Keratinocyte (primary cell): ENCODE measurements at regions not wholly inside any gene's neighbourhood (a gene's known extent, or its start where the extent isn't known, plus 50 kb on each side); places are given as distances from the start of the nearest gene placed in this dataset.
"Not testable (repeated sequence)": the region's sequence is repeated elsewhere in the genome, so short reads cannot be mapped to it uniquely, and the experiment has no call there.

Source experiments
- DNase-seq: peaks from one replicate; pipeline ENCODE4 v3.0.0-alpha.2; 2011; ENCODE audit warnings: low read depth, missing footprints, low spot score
- FAIRE-seq: peaks from 2 replicates; lab custom pipeline; 2011; peaks lifted over from hg19 to GRCh38; lab: Jason Lieb, UNC
- H2AFZ ChIP-seq: 2 replicates; pipeline ENCODE4 v1.6.0; 2012; ENCODE audit warnings: low read length, control low read depth, inconsistent platforms; ENCODE audit not compliant: control insufficient read depth
- H3K27ac ChIP-seq: 2 replicates; pipeline ENCODE4 v1.5.1; 2011; ENCODE audit warnings: low read length; ENCODE audit not compliant: control insufficient read depth, insufficient read depth
- H3K27me3 ChIP-seq: 3 replicates; pipeline ENCODE4 v1.6.0; 2011; ENCODE audit warnings: low read length; ENCODE audit not compliant: control insufficient read depth, insufficient read depth; ENCODE audit errors: extremely low read depth
- H3K36me3 ChIP-seq, 2 experiments: 2 replicates in 1 of 2; 3 replicates in 1 of 2; pipeline ENCODE4 v1.5.1; 2011; ENCODE audit warnings: low read length in 2 of 2, mild to moderate bottlenecking in 1 of 2; ENCODE audit not compliant: control insufficient read depth in 2 of 2, insufficient read depth in 2 of 2; ENCODE audit errors: extremely low read depth in 1 of 2
- H3K4me1 ChIP-seq: 3 replicates; pipeline ENCODE4 v1.5.1; 2011; ENCODE audit warnings: low read length; ENCODE audit not compliant: control insufficient read depth, insufficient read depth; ENCODE audit errors: extremely low read depth
- H3K4me2 ChIP-seq: 3 replicates; pipeline ENCODE4 v1.6.0; 2011; ENCODE audit warnings: low read depth, low read length; ENCODE audit not compliant: control insufficient read depth, insufficient read depth; ENCODE audit errors: extremely low read depth
- H3K4me3 ChIP-seq, 3 experiments: fragments of 200-600 bp in 1 of 3; sonication (generic) in 1 of 3; 2 replicates in 2 of 3; 3 replicates in 1 of 3; pipeline ENCODE4 v1.5.1; 2011 to 2016; ENCODE audit warnings: low read length in 3 of 3, mild to moderate bottlenecking in 3 of 3, control low read depth in 2 of 3, inconsistent platforms in 1 of 3, low read depth in 1 of 3, mixed read lengths in 1 of 3, mixed run types in 1 of 3, moderate library complexity in 1 of 3; ENCODE audit not compliant: control insufficient read depth in 2 of 3, insufficient read depth in 2 of 3; ENCODE audit errors: extremely low read depth in 1 of 3
- H3K79me2 ChIP-seq: 2 replicates; pipeline ENCODE4 v1.6.0; 2012; ENCODE audit warnings: low read length; ENCODE audit not compliant: control insufficient read depth, insufficient read depth
- H3K9ac ChIP-seq: 3 replicates; pipeline ENCODE4 v1.6.0; 2011; ENCODE audit warnings: low read length; ENCODE audit not compliant: control insufficient read depth, insufficient read depth; ENCODE audit errors: extremely low read depth
- H3K9me1 ChIP-seq: 3 replicates; pipeline ENCODE4 v1.6.0; 2011; ENCODE audit warnings: low read length; ENCODE audit not compliant: control insufficient read depth, insufficient read depth; ENCODE audit errors: extremely low read depth
- H3K9me3 ChIP-seq: 2 replicates; pipeline ENCODE4 v1.5.1; 2012; ENCODE audit warnings: low read depth, low read length; ENCODE audit not compliant: control insufficient read depth
- H4K20me1 ChIP-seq: 3 replicates; pipeline ENCODE4 v1.6.0; 2011; ENCODE audit warnings: low read length; ENCODE audit not compliant: control insufficient read depth, insufficient read depth; ENCODE audit errors: extremely low read depth
- CTCF ChIP-seq, 3 experiments: IDR thresholded peaks in 1 of 3; conservative IDR thresholded peaks in 1 of 3; optimal IDR thresholded peaks in 1 of 3; 2 replicates in 2 of 3; 3 replicates in 1 of 3; pipeline versions ENCODE3 to v1.5.1; 2011; ENCODE audit warnings: low read length in 3 of 3, mild to moderate bottlenecking in 3 of 3, moderate library complexity in 2 of 3, control low read depth in 1 of 3, inconsistent platforms in 1 of 3; ENCODE audit not compliant: insufficient read depth in 2 of 3; ENCODE audit errors: extremely low read depth in 1 of 3
- EZH2 ChIP-seq: IDR thresholded peaks from one replicate; pipeline ENCODE4 v1.6.1; 2012; ENCODE audit warnings: inconsistent platforms, mild to moderate bottlenecking, low read length, moderate library complexity
- dilution Hi-C: fragments of 300-500 bp; cut with MboI; formaldehyde crosslinking; loops from one replicate; pipeline ENCODE4 v1.7.0; 2020; ENCODE audit warnings: low sequenced_read_pairs; ENCODE audit not compliant: extremely low pct_ligation_motif_present

DNA sequence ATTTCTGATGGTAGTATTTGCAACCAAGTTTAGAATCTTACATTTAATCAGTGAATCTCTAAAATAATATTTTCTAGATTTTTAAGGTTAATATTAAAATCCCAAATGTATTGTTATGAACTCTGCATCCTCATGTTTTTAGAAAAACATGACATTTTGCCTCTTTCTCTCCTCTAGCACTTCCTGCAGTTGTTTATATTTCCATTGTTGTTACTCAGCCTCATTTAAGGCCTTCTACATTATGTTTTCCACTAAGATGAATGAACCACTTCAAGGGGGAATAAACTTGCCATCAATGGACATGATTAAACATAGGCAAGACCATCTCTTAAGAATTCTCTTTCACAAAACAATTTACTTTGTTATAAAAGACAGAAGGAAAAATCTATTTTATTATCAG lies 333.5 kb upstream of the IRAK1BP1 start:
- Histone ChIP-seq H2AFZ (no peak overlapping the region), H3K36me3 (no peaks in the 10 kb centered on the region), H3K9me3 (no peaks in the 10 kb centered on the region), H3K27ac (no peak overlapping the region), H3K4me1 (peaks cover 16% of the 10 kb centered on the region), H3K9me1 (no peaks in the 10 kb centered on the region), H3K27me3 (no peaks in the 10 kb centered on the region), H3K4me3 (no peak overlapping the region), H3K9ac (no peak overlapping the region), H3K79me2 (no peaks in the 10 kb centered on the region), H4K20me1 (no peaks in the 10 kb centered on the region), H3K4me2 (no peak overlapping the region)
- dilution Hi-C loops: no loop called here
- no peak for DNase-seq
- FAIRE-seq: no peak
- TF ChIP-seq CTCF (optimal IDR thresholded peaks at IDR 0.05 in 1 of 3, IDR thresholded peaks at IDR 0.05 in 1 of 3, conservative IDR thresholded peaks at IDR 0.05 in 1 of 3; ENCODE audit: extremely low read depth in 1 of 3, insufficient read depth in 2 of 3, low read length in 3 of 3) (no peak), EZH2 (no peak)

DNA sequence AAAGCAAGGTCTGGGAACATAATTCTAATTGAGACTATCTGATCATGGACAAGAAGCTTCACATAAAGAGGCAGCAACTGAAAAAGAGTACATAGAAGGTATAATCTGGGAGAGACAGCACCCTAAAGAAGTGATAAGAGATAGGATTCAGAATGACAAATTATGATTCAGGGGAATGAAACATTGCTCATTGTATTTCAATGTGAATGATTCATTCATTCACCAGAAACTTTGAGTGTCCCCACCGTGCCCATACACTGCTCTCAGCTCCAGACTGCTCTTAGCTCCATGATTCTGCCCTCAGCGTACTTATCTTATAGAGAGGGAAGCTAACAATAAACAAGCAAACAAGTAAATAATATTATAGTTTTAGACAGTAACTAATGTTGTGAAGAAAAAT lies 329.3 kb upstream of the IRAK1BP1 start:
- H3K4me3 ChIP-seq: no peak overlapping the region
- FAIRE-seq (peak; percentile 71), DNase-seq (peak; percentile 5)
- no peaks in the 10 kb centered on the region for H3K79me2 ChIP-seq
- no peaks in the 10 kb centered on the region for H3K27me3 ChIP-seq
- H3K27ac ChIP-seq: no peak overlapping the region
- peaks cover 16% of the 10 kb centered on the region for H3K4me1 ChIP-seq
- dilution Hi-C loops: no loop called here
- H3K9me3 ChIP-seq: no peaks in the 10 kb centered on the region
- no peaks in the 10 kb centered on the region for H4K20me1 ChIP-seq
- H2AFZ ChIP-seq: no peak overlapping the region
- TF ChIP-seq EZH2: no peak
- TF ChIP-seq CTCF (optimal IDR thresholded peaks at IDR 0.05 in 1 of 3, IDR thresholded peaks at IDR 0.05 in 1 of 3, conservative IDR thresholded peaks at IDR 0.05 in 1 of 3; ENCODE audit: extremely low read depth in 1 of 3, insufficient read depth in 2 of 3, low read length in 3 of 3): no peak
- H3K9ac ChIP-seq: no peak overlapping the region
- H3K36me3 ChIP-seq: no peaks in the 10 kb centered on the region
- H3K4me2 ChIP-seq: no peak overlapping the region
- no peaks in the 10 kb centered on the region for H3K9me1 ChIP-seq

DNA sequence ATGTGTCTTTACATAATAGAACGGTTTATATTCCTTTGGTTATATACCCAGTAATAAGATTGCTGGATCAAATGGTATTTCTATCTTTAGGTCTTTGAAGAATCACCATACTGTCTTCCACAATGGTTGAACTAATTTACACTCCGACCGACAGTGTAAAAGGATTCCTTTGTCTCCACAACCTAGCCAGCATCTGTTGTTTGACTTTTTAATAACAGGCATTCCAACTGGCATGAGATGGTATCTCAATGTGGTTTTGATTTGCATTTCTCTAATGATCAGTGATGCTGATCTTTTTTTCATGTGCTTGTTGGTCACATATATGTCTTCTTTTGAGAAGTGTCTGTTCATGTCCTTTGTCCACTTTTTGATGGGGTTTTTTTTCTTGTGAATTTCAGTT lies 319.7 kb upstream of the IRAK1BP1 start:
- H3K4me1 ChIP-seq, dilution Hi-C loops, H4K20me1 ChIP-seq, H3K4me2 ChIP-seq, DNase-seq, FAIRE-seq, H3K27ac ChIP-seq, H3K4me3 ChIP-seq, H3K9me1 ChIP-seq, H3K27me3 ChIP-seq, H2AFZ ChIP-seq, H3K79me2 ChIP-seq, H3K9me3 ChIP-seq, H3K9ac ChIP-seq, H3K36me3 ChIP-seq: not testable (repeated sequence)
